Neural cell (in vitro differentiated cells): ENCODE measurements at regions not wholly inside any gene's neighbourhood (a gene's known extent, or its start where the extent isn't known, plus 50 kb on each side); places are given as distances from the start of the nearest gene placed in this dataset.
"Not testable (repeated sequence)": the region's sequence is repeated elsewhere in the genome, so short reads cannot be mapped to it uniquely, and the experiment has no call there.

ENCODE experiments used
- H2AFZ ChIP-seq: fragments of 200-600, 300-800 bp; sonication (generic), shearing (Covaris generic); 2 replicates; pipeline ENCODE4 v1.6.0; 2014; ENCODE audit warnings: low read depth, mild to moderate bottlenecking, antibody characterized with exemption, low read length, moderate library complexity
- H3F3A ChIP-seq: fragments of 200-600 bp; shearing (Covaris generic); 2 replicates; pipeline ENCODE4 v1.6.1; 2016; ENCODE audit warnings: mild to moderate bottlenecking, moderate library complexity, mixed read lengths, antibody characterized with exemption, low read length; ENCODE audit not compliant: insufficient read depth, poor library complexity, severe bottlenecking
- H3K27ac ChIP-seq: fragments of 200-600, 300-800 bp; sonication (generic), shearing (Covaris generic); 2 replicates; pipeline ENCODE4 v1.5.1; 2014; ENCODE audit warnings: mild to moderate bottlenecking, low read length, moderate library complexity
- H3K27me3 ChIP-seq: fragments of 300-800, 200-600 bp; sonication (generic), shearing (Covaris generic); 2 replicates; pipeline ENCODE4 v1.6.0; 2014; ENCODE audit warnings: mild to moderate bottlenecking, low read depth, low read length, moderate library complexity; ENCODE audit not compliant: insufficient read depth
- H3K36me3 ChIP-seq: fragments of 300-800, 200-600 bp; sonication (generic), shearing (Covaris generic); 2 replicates; pipeline ENCODE4 v1.5.1; 2014; ENCODE audit warnings: mild to moderate bottlenecking, antibody characterized with exemption, low read length, moderate library complexity; ENCODE audit not compliant: insufficient read depth
- H3K4me2 ChIP-seq: fragments of 300-800, 200-600 bp; sonication (generic), shearing (Covaris generic); 2 replicates; pipeline ENCODE4 v1.6.0; 2014; ENCODE audit warnings: mild to moderate bottlenecking, low read length
- H3K4me3 ChIP-seq: fragments of 300-800, 200-600 bp; sonication (generic), shearing (Covaris generic); 2 replicates; pipeline ENCODE4 v1.5.1; 2014; ENCODE audit warnings: mild to moderate bottlenecking, low read length, moderate library complexity
- H3K79me2 ChIP-seq: fragments of 200-600 bp; shearing (Covaris generic); replicated peaks from 2 replicates; pipeline ENCODE4 v1.6.0; 2014; ENCODE audit warnings: mild to moderate bottlenecking, low read length, moderate library complexity; ENCODE audit not compliant: insufficient read depth
- H3K9ac ChIP-seq: fragments of 300-800, 200-600 bp; sonication (generic), shearing (Covaris generic); 2 replicates; pipeline ENCODE4 v1.6.1; 2016; ENCODE audit warnings: mild to moderate bottlenecking, low read length, mixed read lengths
- H3K9me2 ChIP-seq: fragments of 200-600 bp; shearing (Covaris generic); 2 replicates; pipeline ENCODE4 v1.6.1; 2016; ENCODE audit warnings: mild to moderate bottlenecking, low read length, mixed read lengths; ENCODE audit not compliant: insufficient read depth
- H3K9me3 ChIP-seq: fragments of 200-600, 300-800 bp; sonication (generic), shearing (Covaris generic); 2 replicates; pipeline ENCODE4 v1.6.1; 2016; ENCODE audit warnings: mild to moderate bottlenecking, mixed run types, low read length, moderate library complexity, mixed read lengths
- H4K20me1 ChIP-seq: fragments of 200-600 bp; shearing (Covaris generic); 2 replicates; pipeline ENCODE4 v1.6.1; 2016; ENCODE audit warnings: mild to moderate bottlenecking, mixed run types; ENCODE audit not compliant: insufficient read depth

DNA sequence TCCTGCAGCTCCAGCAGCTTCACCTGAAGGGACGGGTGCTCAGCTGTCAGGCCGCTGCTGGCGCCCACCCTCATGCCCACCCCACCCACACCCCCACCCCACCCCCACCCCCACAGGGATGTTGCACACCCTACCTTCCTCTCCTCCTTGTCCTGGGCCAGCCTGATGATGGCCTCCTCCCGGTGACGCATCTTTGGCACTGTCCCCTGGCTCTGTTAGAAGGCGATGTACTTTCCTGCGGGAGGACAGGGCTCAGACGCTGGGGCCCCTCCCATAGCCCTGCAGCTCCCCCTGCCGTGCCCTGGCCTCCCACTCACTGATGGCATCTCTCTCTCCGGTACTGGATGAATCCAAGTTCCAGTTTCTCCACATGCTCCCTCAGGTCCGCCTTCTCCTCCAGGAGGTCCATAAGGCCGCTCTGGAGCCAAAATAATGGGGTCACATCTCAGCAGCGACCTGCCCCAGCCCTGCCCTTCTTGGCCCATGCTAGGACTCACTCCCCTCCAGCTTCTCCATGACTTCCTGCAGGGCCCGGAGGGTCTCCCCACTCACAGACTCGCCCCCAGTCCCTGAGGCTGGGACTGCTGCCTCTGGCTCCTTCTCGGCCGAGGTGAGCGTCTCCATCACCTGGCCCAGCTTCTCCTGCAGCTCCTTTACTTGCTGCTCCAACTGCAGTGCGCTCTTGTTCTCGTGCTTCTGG, 55.2 kb downstream of the GOLGA8B start:
- H3K27ac ChIP-seq, H3F3A ChIP-seq, H3K79me2 ChIP-seq, H3K9me2 ChIP-seq, H3K4me3 ChIP-seq, H3K9me3 ChIP-seq, H3K36me3 ChIP-seq, H3K27me3 ChIP-seq, H3K9ac ChIP-seq, H4K20me1 ChIP-seq, H2AFZ ChIP-seq, H3K4me2 ChIP-seq: not testable (repeated sequence)

DNA sequence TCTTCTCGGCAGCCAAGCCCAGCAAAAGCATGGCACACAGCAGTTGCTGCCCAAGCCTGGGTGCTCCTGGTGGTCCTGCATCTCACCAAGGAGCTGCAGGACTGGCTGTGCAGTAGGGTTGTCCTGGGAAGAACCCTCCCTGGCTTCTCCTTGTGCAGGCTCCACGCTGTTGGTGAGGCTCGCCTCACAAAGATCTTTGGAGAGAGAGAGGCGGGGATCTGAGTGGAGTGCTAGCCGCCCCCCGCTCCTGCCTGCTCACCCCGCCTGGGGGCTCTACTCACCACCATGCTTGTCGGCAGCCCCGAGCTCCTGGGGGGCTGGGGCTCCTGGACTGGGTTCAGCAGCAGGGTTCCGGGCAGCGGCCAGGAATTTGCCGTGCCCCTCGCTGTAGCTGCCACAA, 55.8 kb downstream of the GOLGA8B start:
- H3K27me3 ChIP-seq, H3K9ac ChIP-seq, H3K27ac ChIP-seq, H3F3A ChIP-seq, H3K4me3 ChIP-seq, H3K9me2 ChIP-seq, H4K20me1 ChIP-seq, H3K4me2 ChIP-seq, H2AFZ ChIP-seq, H3K36me3 ChIP-seq, H3K9me3 ChIP-seq, H3K79me2 ChIP-seq: not testable (repeated sequence)

DNA sequence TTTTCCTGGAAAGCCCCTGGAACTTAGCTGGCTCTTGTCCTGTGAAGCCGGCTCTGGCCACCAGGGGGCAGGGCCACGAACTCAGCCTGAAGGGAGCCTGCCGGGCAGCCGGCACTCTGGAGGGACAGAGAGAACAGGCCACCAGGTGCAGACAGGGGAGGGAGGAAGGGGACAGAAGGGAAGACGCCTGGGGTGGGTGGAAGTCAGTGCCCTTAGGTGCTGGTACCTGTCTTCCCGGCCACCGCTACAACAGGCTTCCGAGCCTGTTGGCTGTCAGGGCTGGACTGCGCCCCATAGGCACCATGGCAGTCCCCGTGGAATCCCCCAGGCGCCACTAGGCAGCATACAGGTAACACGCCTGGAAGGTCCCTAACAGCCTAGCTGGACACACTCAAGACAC, 59.6 kb downstream of the GOLGA8B start:
- H3K9me3 ChIP-seq, H4K20me1 ChIP-seq, H3K9me2 ChIP-seq, H3K79me2 ChIP-seq, H3F3A ChIP-seq, H3K27me3 ChIP-seq, H3K9ac ChIP-seq, H3K27ac ChIP-seq, H3K4me3 ChIP-seq, H2AFZ ChIP-seq, H3K36me3 ChIP-seq, H3K4me2 ChIP-seq: not testable (repeated sequence)

DNA sequence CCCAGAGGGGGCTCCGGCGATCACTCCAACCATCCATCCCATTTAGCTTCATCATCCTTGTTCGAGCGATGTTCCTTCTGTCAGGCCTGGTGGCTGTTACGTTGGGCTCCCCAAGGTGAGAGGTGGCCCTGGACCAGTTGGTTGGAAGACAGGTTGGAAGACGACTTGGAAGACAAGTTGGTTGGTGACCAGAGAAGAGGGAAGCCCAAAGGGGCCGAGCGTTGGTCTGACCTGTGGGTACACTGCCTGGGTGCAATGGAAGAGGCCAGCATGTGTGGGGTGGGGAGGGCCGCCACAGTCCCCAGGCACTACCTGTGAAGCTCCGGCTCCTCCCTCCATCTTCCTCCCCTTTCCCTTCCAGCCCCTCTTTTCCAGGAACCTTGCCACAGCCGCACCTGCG, 60.9 kb downstream of the GOLGA8B start:
- not testable (repeated sequence) for H3K4me2 ChIP-seq, H4K20me1 ChIP-seq, H3K36me3 ChIP-seq, H3K27me3 ChIP-seq, H3K9ac ChIP-seq, H3K9me2 ChIP-seq, H3F3A ChIP-seq, H3K79me2 ChIP-seq, H3K27ac ChIP-seq, H2AFZ ChIP-seq, H3K4me3 ChIP-seq, H3K9me3 ChIP-seq

DNA sequence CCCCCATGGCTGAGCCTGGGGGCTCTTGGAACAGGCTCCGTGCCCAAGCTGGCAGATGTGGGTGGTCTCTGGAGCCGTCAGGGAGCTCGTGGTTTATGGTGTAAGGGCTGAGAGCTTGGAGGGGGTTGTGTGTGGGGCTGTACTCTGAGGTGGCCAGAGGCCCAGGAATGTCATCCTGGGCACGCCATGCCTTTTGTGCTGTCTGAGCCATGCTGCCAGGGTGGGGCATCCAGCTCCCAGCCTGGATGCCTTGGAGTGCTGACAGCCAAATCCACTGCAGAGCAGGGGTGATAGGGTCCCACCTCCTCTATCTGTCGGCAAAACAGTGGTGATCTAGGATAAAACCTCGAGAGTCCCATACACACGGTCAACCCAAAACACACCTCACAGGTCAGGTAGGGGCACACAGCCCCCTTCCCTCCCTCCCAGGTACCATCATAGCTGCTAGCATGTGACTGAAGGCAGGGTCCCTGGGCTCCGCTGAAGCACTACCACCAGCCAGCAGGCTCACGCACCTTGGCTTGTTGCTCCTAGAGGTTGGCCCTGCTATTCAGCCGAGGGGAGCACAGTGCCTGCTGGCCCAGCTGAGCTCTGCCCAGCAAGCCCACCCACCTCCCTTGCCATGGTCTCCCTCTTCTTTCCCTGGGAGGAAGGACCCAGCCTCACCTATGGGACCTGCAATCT, 61.5 kb downstream of the GOLGA8B start:
- not testable (repeated sequence) for H2AFZ ChIP-seq, H3K79me2 ChIP-seq, H3K9me3 ChIP-seq, H3K4me2 ChIP-seq, H3K9me2 ChIP-seq, H3K36me3 ChIP-seq, H3K9ac ChIP-seq, H3K4me3 ChIP-seq, H3K27me3 ChIP-seq, H3F3A ChIP-seq, H3K27ac ChIP-seq, H4K20me1 ChIP-seq
